Sciatic nerve (tissue), 2 donors: ENCODE measurements at regions not wholly inside any gene's neighbourhood (a gene's known extent, or its start where the extent isn't known, plus 50 kb on each side); places are given as distances from the start of the nearest gene placed in this dataset.
A peak's percentile ranks its signal among the peaks of the same experiment; 100 is the strongest.
"Not testable (repeated sequence)": the region's sequence is repeated elsewhere in the genome, so short reads cannot be mapped to it uniquely, and the experiment has no call there.

Experiments used
- ATAC-seq: fragments of 200-7000 bp; cut with Tn5 transposase; one replicate; pipeline ENCODE4 v1.9.1; 2020; ENCODE audit warnings: mild to moderate bottlenecking, moderate library complexity
- DNase-seq: peaks from one replicate; pipeline ENCODE4 v3.0.0-alpha.2; 2020; ENCODE audit warnings: low spot score
- intact Hi-C: fragments of 100-400 bp; cut with DNase I; formaldehyde crosslinking; loops from one replicate; pipeline ENCODE4 v1.14.2; 2022
- donor health status: DM: no; HTN: no; CAD: no.
- donor health status: DM: no; HTN: no; CAD: no.

- DNase-seq (no peak), ATAC-seq (no peak)
- intact Hi-C loops: no loop called here
Measured at GRCh38 chrX:1026263-1027015, 186.0 kb downstream of the CRLF2 start.

GRCh38 chrX:1025413-1025812 lies 187.0 kb downstream of the CRLF2 start:
- ATAC-seq (no peak), DNase-seq (peak; percentile 8)
- intact Hi-C loops: no loop called here

GRCh38 chrX:1023676-1024075 lies 188.8 kb downstream of the CRLF2 start:
- no peak for ATAC-seq
- intact Hi-C loops: no loop called here
- no peak for DNase-seq

GRCh38 chrX:1021314-1021993 lies 191.0 kb downstream of the CRLF2 start:
- DNase-seq, intact Hi-C loops, ATAC-seq: not testable (repeated sequence)

GRCh38 chrX:1020634-1021166 lies 191.7 kb downstream of the CRLF2 start:
- DNase-seq (no peak), ATAC-seq (no peak)
- intact Hi-C loops: no loop called here

- DNase-seq, ATAC-seq, intact Hi-C loops: not testable (repeated sequence)
Measured at GRCh38 chrX:1016926-1017325, 195.5 kb downstream of the CRLF2 start.

- intact Hi-C loops, ATAC-seq, DNase-seq: not testable (repeated sequence)
Measured at GRCh38 chrX:1016281-1016680, 196.2 kb downstream of the CRLF2 start.

- no peak for DNase-seq
- intact Hi-C loops: no loop called here
- no peak for ATAC-seq
Measured at GRCh38 chrX:1012678-1013300, 199.7 kb downstream of the CRLF2 start.

GRCh38 chrX:1011691-1012283 lies 200.7 kb downstream of the CRLF2 start:
- no peak for ATAC-seq
- no peak for DNase-seq

GRCh38 chrX:1009771-1010170 lies 202.7 kb downstream of the CRLF2 start:
- DNase-seq (no peak), ATAC-seq (no peak)
- intact Hi-C loops: no loop called here

More at GRCh38 chrX:1011691-1012283, 200.7 kb downstream of the CRLF2 start:
- intact Hi-C loops: no loop called here

GRCh38 chrX:1006156-1006730 lies 206.2 kb downstream of the CRLF2 start:
- DNase-seq (no peak), ATAC-seq (no peak)
- intact Hi-C loops: no loop called here

GRCh38 chrX:1002611-1003010 lies 209.8 kb downstream of the CRLF2 start:
- intact Hi-C loops: no loop called here
- DNase-seq: peak; percentile 34
- ATAC-seq: no peak

GRCh38 chrX:997631-998137 lies 214.8 kb downstream of the CRLF2 start:
- ATAC-seq: no peak
- intact Hi-C loops: no loop called here
- no peak for DNase-seq

GRCh38 chrX:994780-995179 lies 217.7 kb downstream of the CRLF2 start:
- intact Hi-C loops: no loop called here
- ATAC-seq (no peak), DNase-seq (no peak)

- DNase-seq (peak; percentile 90), ATAC-seq (peak; percentile 99)
- intact Hi-C loops: no loop called here
Measured at GRCh38 chrX:989959-990510, 222.4 kb downstream of the CRLF2 start.

- intact Hi-C loops, ATAC-seq: not testable (repeated sequence)
Measured at GRCh38 chrX:988530-988929, 223.9 kb downstream of the CRLF2 start.

GRCh38 chrX:981791-982626 lies 230.4 kb downstream of the CRLF2 start:
- intact Hi-C loops: no loop called here
- ATAC-seq (no peak), DNase-seq (no peak)

More at GRCh38 chrX:988530-988929, 223.9 kb downstream of the CRLF2 start:
- DNase-seq: not testable (repeated sequence)
